ENCODE measurements at regions not wholly inside any gene's neighbourhood (a gene's known extent, or its start where the extent isn't known, plus 50 kb on each side); places are given as distances from the start of the nearest gene placed in this dataset.

- no peaks in the 10 kb centered on the region for H3K36me3 ChIP-seq (ENCODE audit: control insufficient read depth in 2 of 2, insufficient read depth in 2 of 2, low read length in 1 of 2)
- H3K4me2 ChIP-seq (ENCODE audit: control insufficient read depth, insufficient read depth), result no peak overlapping the region
- in situ Hi-C loops (cut with MboI), result no loop called here
- H3K9me3 ChIP-seq (replicated peaks; ENCODE audit: control insufficient read depth, insufficient read depth, low read length), result no peaks in the 10 kb centered on the region
- intact Hi-C loops (cut with micrococcal nuclease; ENCODE audit: unreplicated experiment), result no loop called here
- no peak overlapping the region for H3K9ac ChIP-seq (ENCODE audit: control insufficient read depth, insufficient read depth, low read length)
- H3K27me3 ChIP-seq (replicated peaks in 1 of 2; ENCODE audit: control insufficient read depth in 2 of 2, insufficient read depth in 2 of 2, low read length in 1 of 2), result no peaks in the 10 kb centered on the region; a peak in 1 of 4 replicates
- peaks cover under 1% of the 10 kb centered on the region for H3K4me1 ChIP-seq (ENCODE audit: control insufficient read depth, insufficient read depth, low read length)
- no peak for DNase-seq (ENCODE audit: low read depth, low spot score)
- BruUV-seq (replicated peaks), result no TSS peak
- POLR2A ChIA-PET, result no interaction called here
- FAIRE-seq, result no peak
- TF ChIP-seq CUX1 (IDR thresholded peaks at IDR 0.05; ENCODE audit: insufficient replicate concordance, low read depth, low read length) (no peak), PBX3 (IDR thresholded peaks at IDR 0.05; ENCODE audit: insufficient replicate concordance, low read depth, low read length) (no peak), RFX5 (IDR thresholded peaks at IDR 0.05; ENCODE audit: low read depth, low read length) (no peak), TARDBP (IDR thresholded peaks at IDR 0.05; ENCODE audit: borderline replicate concordance) (no peak), POLR2AphosphoS2 (IDR thresholded peaks at IDR 0.05; ENCODE audit: low read depth, low read length) (no peak), MEF2B (IDR thresholded peaks at IDR 0.05; ENCODE audit: partially characterized antibody, poor library complexity, severe bottlenecking) (no peak), FOXK2 (IDR thresholded peaks at IDR 0.05) (no peak), KAT2A (conservative IDR thresholded peaks at IDR 0.05; ENCODE audit: control insufficient read depth, low read depth, low read length) (no peak), RB1 (IDR thresholded peaks at IDR 0.05; ENCODE audit: borderline replicate concordance) (no peak), ZNF24 (IDR thresholded peaks at IDR 0.05) (no peak), POU2F2 (IDR thresholded peaks at IDR 0.05; ENCODE audit: borderline replicate concordance, low read depth, low read length) (no peak), GATAD2B (conservative IDR thresholded peaks at IDR 0.05; ENCODE audit: low read depth) (no peak), KDM1A (IDR thresholded peaks at IDR 0.05; ENCODE audit: borderline replicate concordance) (no peak), MTA3 (IDR thresholded peaks at IDR 0.05; ENCODE audit: borderline replicate concordance, low read length) (no peak)
- ATAC-seq, result no peak
- RAD21 ChIA-PET (ENCODE audit: unreplicated experiment), result no interaction called here
- H2AFZ ChIP-seq (ENCODE audit: control insufficient read depth, low read depth, low read length), result no peak overlapping the region
- H4K20me1 ChIP-seq (ENCODE audit: control insufficient read depth, insufficient read depth), result no peaks in the 10 kb centered on the region
- no peak overlapping the region for H3K27ac ChIP-seq (ENCODE audit: control insufficient read depth, insufficient read depth)
- CTCF ChIA-PET, result interaction anchor here (0.6 to 0.7 kb wide), 2 partner anchors 9 to 27 kb away, joined by 3 read pairs; no protein-coding TSS in a partner anchor
- SMC1A ChIA-PET (ENCODE audit: uncharacterized antibody, unreplicated experiment), result interaction anchor here (1.0 kb wide), 1 partner anchor 162 kb away, joined by 3 read pairs; no protein-coding TSS in a partner anchor
- no peak overlapping the region for H3K4me3 ChIP-seq
- WGBS (ENCODE audit: insufficient coverage, insufficient replicate concordance, low lambda C conversion rate, missing lambda C conversion rate), result 67% methylated on average over 2 of the region's 2 CpGs
- no peaks in the 10 kb centered on the region for H3K79me2 ChIP-seq (ENCODE audit: control insufficient read depth, insufficient read depth, low read length)
Measured at GRCh38 chr4:26268246-26268645, 52.6 kb upstream of the RBPJ start.
